ENCODE measurements at regions not wholly inside any gene's neighbourhood (a gene's known extent, or its start where the extent isn't known, plus 50 kb on each side); places are given as distances from the start of the nearest gene placed in this dataset.
"Not testable (repeated sequence)": the region's sequence is repeated elsewhere in the genome, so short reads cannot be mapped to it uniquely, and the experiment has no call there.

- not testable (repeated sequence) for ATAC-seq (replicated peaks); H3K27ac Mint-ChIP-seq; H3K4me1 Mint-ChIP-seq (ENCODE audit: low read depth in 2 of 2); H3K36me3 Mint-ChIP-seq (ENCODE audit: insufficient read depth); H3K4me3 Mint-ChIP-seq; H3K9me3 Mint-ChIP-seq; DNase-seq
- peaks cover 4 to 17% of the 10 kb centered on the region in 2 donors for H3K27me3 Mint-ChIP-seq
Observed at GRCh38 chr10:29363930-29364329, 75.1 kb downstream of the LYZL1 start.

GRCh38 chr10:29366206-29366605, 77.3 kb downstream of the LYZL1 start:
- not testable (repeated sequence) for H3K4me1 Mint-ChIP-seq (ENCODE audit: low read depth in 2 of 2); H3K36me3 Mint-ChIP-seq (ENCODE audit: insufficient read depth); H3K4me3 Mint-ChIP-seq; H3K27ac Mint-ChIP-seq; DNase-seq; H3K9me3 Mint-ChIP-seq; ATAC-seq (replicated peaks)
- H3K27me3 Mint-ChIP-seq: peaks cover 27 to 40% of the 10 kb centered on the region in 2 donors

- no peak for DNase-seq
- Mint-ChIP-seq H3K27ac (no peak overlapping the region), H3K36me3 (ENCODE audit: insufficient read depth) (no peaks in the 10 kb centered on the region), H3K9me3 (no peaks in the 10 kb centered on the region), H3K27me3 (peaks cover 35 to 42% of the 10 kb centered on the region in 2 donors), H3K4me3 (no peak overlapping the region), H3K4me1 (ENCODE audit: low read depth in 2 of 2) (no peaks in the 10 kb centered on the region)
- ATAC-seq (replicated peaks): no peak
Observed at GRCh38 chr10:29369419-29369818, 80.5 kb downstream of the LYZL1 start.

GRCh38 chr10:29370097-29371092, 81.5 kb downstream of the LYZL1 start:
- H3K4me1 Mint-ChIP-seq (ENCODE audit: low read depth in 2 of 2): no peaks in the 10 kb centered on the region
- H3K27ac Mint-ChIP-seq: no peak overlapping the region
- no peaks in the 10 kb centered on the region for H3K9me3 Mint-ChIP-seq
- no peak for DNase-seq
- H3K36me3 Mint-ChIP-seq (ENCODE audit: insufficient read depth): no peaks in the 10 kb centered on the region
- H3K4me3 Mint-ChIP-seq: no peak overlapping the region
- peaks cover 35 to 42% of the 10 kb centered on the region in 2 donors for H3K27me3 Mint-ChIP-seq
- ATAC-seq (replicated peaks): no peak

- Mint-ChIP-seq H3K36me3 (ENCODE audit: insufficient read depth) (no peaks in the 10 kb centered on the region), H3K4me3 (no peak overlapping the region), H3K4me1 (ENCODE audit: low read depth in 2 of 2) (no peaks in the 10 kb centered on the region), H3K27me3 (peaks cover 31 to 35% of the 10 kb centered on the region in 2 donors), H3K9me3 (no peaks in the 10 kb centered on the region), H3K27ac (no peak overlapping the region)
- ATAC-seq (replicated peaks) (no peak), DNase-seq (no peak)
Observed at GRCh38 chr10:29372920-29373319, 84.0 kb downstream of the LYZL1 start.

GRCh38 chr10:29374162-29374561, 85.3 kb downstream of the LYZL1 start:
- Mint-ChIP-seq H3K9me3 (no peaks in the 10 kb centered on the region), H3K36me3 (ENCODE audit: insufficient read depth) (no peaks in the 10 kb centered on the region), H3K4me3 (no peak overlapping the region), H3K27me3 (peaks cover 23 to 29% of the 10 kb centered on the region in 2 donors), H3K27ac (no peak overlapping the region), H3K4me1 (ENCODE audit: low read depth in 2 of 2) (no peaks in the 10 kb centered on the region)
- ATAC-seq (replicated peaks) (no peak), DNase-seq (no peak)

- Mint-ChIP-seq H3K9me3 (no peaks in the 10 kb centered on the region), H3K27me3 (peaks cover 18 to 19% of the 10 kb centered on the region in 2 donors), H3K27ac (no peak overlapping the region), H3K36me3 (ENCODE audit: insufficient read depth) (no peaks in the 10 kb centered on the region), H3K4me3 (no peak overlapping the region), H3K4me1 (ENCODE audit: low read depth in 2 of 2) (peaks cover 0 to 3% of the 10 kb centered on the region in 2 donors)
- DNase-seq (no peak), ATAC-seq (replicated peaks) (no peak)
Observed at GRCh38 chr10:29375888-29376287, 87.0 kb downstream of the LYZL1 start.

- H3K4me1 Mint-ChIP-seq (ENCODE audit: low read depth in 2 of 2): peaks cover 0 to 3% of the 10 kb centered on the region in 2 donors
- no peaks in the 10 kb centered on the region for H3K9me3 Mint-ChIP-seq
- no peak for ATAC-seq (replicated peaks)
- no peak overlapping the region for H3K27ac Mint-ChIP-seq
- DNase-seq: no peak
- H3K4me3 Mint-ChIP-seq: no peak overlapping the region
- no peaks in the 10 kb centered on the region for H3K36me3 Mint-ChIP-seq (ENCODE audit: insufficient read depth)
- peaks cover 13 to 19% of the 10 kb centered on the region in 2 donors for H3K27me3 Mint-ChIP-seq
Observed at GRCh38 chr10:29377333-29377961, 88.6 kb downstream of the LYZL1 start.

GRCh38 chr10:29378106-29378505, 89.2 kb downstream of the LYZL1 start:
- ATAC-seq (replicated peaks) (no peak), DNase-seq (no peak)
- Mint-ChIP-seq H3K27me3 (peaks cover 19 to 26% of the 10 kb centered on the region in 2 donors), H3K4me3 (no peak overlapping the region), H3K4me1 (ENCODE audit: low read depth in 2 of 2) (peaks cover 0 to 3% of the 10 kb centered on the region in 2 donors), H3K36me3 (ENCODE audit: insufficient read depth) (no peaks in the 10 kb centered on the region), H3K27ac (no peak overlapping the region), H3K9me3 (no peaks in the 10 kb centered on the region)

GRCh38 chr10:29379208-29379607, 90.3 kb downstream of the LYZL1 start:
- ATAC-seq (replicated peaks): no peak
- Mint-ChIP-seq H3K27ac (no peak overlapping the region), H3K9me3 (no peaks in the 10 kb centered on the region), H3K36me3 (ENCODE audit: insufficient read depth) (no peaks in the 10 kb centered on the region), H3K4me1 (ENCODE audit: low read depth in 2 of 2) (peaks cover 0 to 3% of the 10 kb centered on the region in 2 donors), H3K4me3 (no peak overlapping the region), H3K27me3 (peaks cover 30 to 35% of the 10 kb centered on the region in 2 donors)
- no peak for DNase-seq

- H3K27me3 Mint-ChIP-seq: peaks cover 36 to 43% of the 10 kb centered on the region in 2 donors
- not testable (repeated sequence) for H3K36me3 Mint-ChIP-seq (ENCODE audit: insufficient read depth); H3K27ac Mint-ChIP-seq; H3K9me3 Mint-ChIP-seq; H3K4me3 Mint-ChIP-seq; DNase-seq; H3K4me1 Mint-ChIP-seq (ENCODE audit: low read depth in 2 of 2); ATAC-seq (replicated peaks)
Observed at GRCh38 chr10:29379777-29380598, 91.1 kb downstream of the LYZL1 start.

- H3K27ac Mint-ChIP-seq; H3K4me3 Mint-ChIP-seq; H3K36me3 Mint-ChIP-seq (ENCODE audit: insufficient read depth); H3K9me3 Mint-ChIP-seq; ATAC-seq (replicated peaks); H3K4me1 Mint-ChIP-seq (ENCODE audit: low read depth in 2 of 2); DNase-seq: not testable (repeated sequence)
- peaks cover 36 to 50% of the 10 kb centered on the region in 2 donors for H3K27me3 Mint-ChIP-seq
Observed at GRCh38 chr10:29380599-29381511, 92.0 kb downstream of the LYZL1 start.

All from effector memory CD8-positive, alpha-beta T cell (primary cell).